BE2C (cell line): ENCODE measurements at regions not wholly inside any gene's neighbourhood (a gene's known extent, or its start where the extent isn't known, plus 50 kb on each side); places are given as distances from the start of the nearest gene placed in this dataset.

Experiments used
- DNase-seq: peaks from one replicate; pipeline ENCODE4 v3.0.0-alpha.2; 2020
- H3K27me3 ChIP-seq: fragments of 250-450 bp; sonication (Bioruptor Pico); 2 replicates; pipeline ENCODE4 v1.5.1; 2020; ENCODE audit warnings: mild to moderate bottlenecking
- H3K36me3 ChIP-seq: fragments of 250-450 bp; sonication (Bioruptor Pico); 2 replicates; pipeline ENCODE4 v1.5.1; 2020; ENCODE audit warnings: mild to moderate bottlenecking
- H3K4me1 ChIP-seq: fragments of 250-450 bp; sonication (Bioruptor Pico); 2 replicates; pipeline ENCODE4 v1.5.1; 2020
- H3K4me3 ChIP-seq: 2 replicates; pipeline ENCODE4 v1.5.1; 2011; ENCODE audit warnings: low read depth, low read length
- H3K9me3 ChIP-seq: fragments of 250-450 bp; sonication (Bioruptor Pico); 2 replicates; pipeline ENCODE4 v1.5.1; 2020
- CTCF ChIP-seq: IDR thresholded peaks from 2 replicates; pipeline ENCODE4 v1.5.1; 2012; ENCODE audit warnings: mild to moderate bottlenecking, low read depth, low read length

GRCh38 chr3:193773266-193774220 is 180.5 kb downstream of the OPA1 start:
- Histone ChIP-seq H3K27me3 (no peaks in the 10 kb centered on the region), H3K36me3 (no peaks in the 10 kb centered on the region), H3K4me3 (no peak overlapping the region), H3K9me3 (no peaks in the 10 kb centered on the region), H3K4me1 (peaks cover 13% of the 10 kb centered on the region)
- no peak for DNase-seq
- no peak for TF ChIP-seq CTCF

GRCh38 chr3:193774272-193774915 is 181.4 kb downstream of the OPA1 start:
- no peaks in the 10 kb centered on the region for H3K9me3 ChIP-seq
- DNase-seq, result no peak

GRCh38 chr3:193774916-193775285 is 181.9 kb downstream of the OPA1 start:
- no peaks in the 10 kb centered on the region for H3K9me3 ChIP-seq
- DNase-seq, result no peak
- no peak overlapping the region for H3K4me3 ChIP-seq
- H3K4me1 ChIP-seq, result peaks cover 13% of the 10 kb centered on the region
- no peaks in the 10 kb centered on the region for H3K36me3 ChIP-seq
- H3K27me3 ChIP-seq, result no peaks in the 10 kb centered on the region
- no peak for TF ChIP-seq CTCF

More at GRCh38 chr3:193774272-193774915, 181.4 kb downstream of the OPA1 start:
- Histone ChIP-seq H3K36me3 (no peaks in the 10 kb centered on the region), H3K27me3 (no peaks in the 10 kb centered on the region), H3K4me3 (no peak overlapping the region), H3K4me1 (peaks cover 13% of the 10 kb centered on the region)
- TF ChIP-seq CTCF, result no peak

- Histone ChIP-seq H3K4me1 (peaks cover 13% of the 10 kb centered on the region), H3K9me3 (no peaks in the 10 kb centered on the region), H3K27me3 (no peaks in the 10 kb centered on the region), H3K4me3 (no peak overlapping the region), H3K36me3 (no peaks in the 10 kb centered on the region)
- no peak for DNase-seq
- no peak for TF ChIP-seq CTCF
These were observed 182.5 kb downstream of the OPA1 start for GRCh38 chr3:193775421-193776077.

- Histone ChIP-seq H3K27me3 (no peaks in the 10 kb centered on the region), H3K4me1 (peaks cover 19% of the 10 kb centered on the region), H3K4me3 (no peak overlapping the region), H3K36me3 (no peaks in the 10 kb centered on the region), H3K9me3 (no peaks in the 10 kb centered on the region)
- DNase-seq, result no peak
- TF ChIP-seq CTCF, result no peak
These were observed 183.8 kb downstream of the OPA1 start for GRCh38 chr3:193776626-193777358.
